Left lung (tissue), 4 donors: ENCODE measurements at regions not wholly inside any gene's neighbourhood (a gene's known extent, or its start where the extent isn't known, plus 50 kb on each side); places are given as distances from the start of the nearest gene placed in this dataset.

ENCODE experiments used
- ATAC-seq: fragments of 200-7000 bp; cut with Tn5 transposase; one replicate; pipeline ENCODE4 v1.9.1; 2020; ENCODE audit warnings: moderate library complexity
- DNase-seq, 4 donors: peaks; one replicate each; pipeline ENCODE4 v3.0.0-alpha.2; 2013 to 2020
- H3K27ac ChIP-seq, 2 donors: fragments of 200-600 bp; sonication (generic) in 1 of 2; one replicate each; pipeline versions ENCODE4 v1.5.0 to v1.8.0; 2020 to 2021
- H3K27me3 ChIP-seq, 2 donors: fragments of 200-600 bp; sonication (generic) in 1 of 2; one replicate each; pipeline versions ENCODE4 v1.5.0 to v1.8.0; 2020 to 2021
- H3K36me3 ChIP-seq, 2 donors: fragments of 200-600 bp; sonication (generic) in 1 of 2; one replicate each; pipeline versions ENCODE4 v1.5.0 to v1.8.0; 2020 to 2021
- H3K4me1 ChIP-seq, 2 donors: fragments of 200-600 bp; one replicate each; pipeline ENCODE4 v1.8.0; 2021
- H3K4me3 ChIP-seq, 2 donors: fragments of 200-600 bp; sonication (generic) in 1 of 2; one replicate each; pipeline versions ENCODE4 v1.5.0 to v1.8.0; 2020 to 2021; ENCODE audit warnings: mild to moderate bottlenecking in 1 of 2
- H3K9me3 ChIP-seq, 2 donors: fragments of 200-600 bp; sonication (generic) in 1 of 2; one replicate each; pipeline versions ENCODE4 v1.5.0 to v1.8.0; 2020 to 2021
- CTCF ChIP-seq, 2 donors: fragments of 200-600 bp; sonication (generic) in 1 of 2; IDR thresholded peaks; one replicate each; pipeline versions ENCODE4 v1.5.0 to v1.8.0; 2021; ENCODE audit warnings: antibody characterized with exemption in 2 of 2
- intact Hi-C, 2 donors: fragments of 100-400 bp; cut with DNase I; formaldehyde crosslinking; loops; one replicate each; pipeline versions ENCODE4 v1.11.2 to v1.14.2; 2022
- donor health status: DM: no; HTN: yes; CAD: no.
- donor health status: DM: no; HTN: no; CAD: no.

GRCh38 chr3:102089904-102090720 is 240.8 kb downstream of the NFKBIZ start:
- no peaks in the 10 kb centered on the region for H3K36me3 ChIP-seq
- no peaks in the 10 kb centered on the region for H3K4me1 ChIP-seq
- no peaks in the 10 kb centered on the region for H3K9me3 ChIP-seq
- H3K4me3 ChIP-seq = no peak overlapping the region
- DNase-seq (no peak), ATAC-seq (no peak)
- intact Hi-C loops = no loop called here
- H3K27me3 ChIP-seq = no peaks in the 10 kb centered on the region
- TF ChIP-seq CTCF (IDR thresholded peaks at IDR 0.05) = no peak
- no peak overlapping the region for H3K27ac ChIP-seq

DNA sequence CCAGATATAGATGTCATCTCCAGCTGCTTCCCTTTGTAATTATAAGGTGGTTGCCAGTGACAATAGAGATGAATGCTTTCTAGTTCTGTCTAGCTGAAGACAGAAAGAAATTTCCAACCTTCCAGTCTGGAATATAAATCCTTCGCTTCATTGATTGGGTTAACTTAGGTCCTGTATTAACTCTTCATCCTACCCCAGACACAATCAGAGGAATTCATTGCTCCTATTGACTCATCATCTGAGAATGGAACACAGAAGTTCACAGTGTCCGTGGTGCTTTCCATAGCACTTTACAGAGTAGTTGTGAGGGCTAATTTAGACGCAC is 241.4 kb downstream of the NFKBIZ start:
- Histone ChIP-seq H3K36me3 (no peaks in the 10 kb centered on the region), H3K4me3 (no peak overlapping the region), H3K9me3 (no peaks in the 10 kb centered on the region), H3K27ac (no peak overlapping the region), H3K4me1 (no peaks in the 10 kb centered on the region), H3K27me3 (no peaks in the 10 kb centered on the region)
- ATAC-seq = no peak
- TF ChIP-seq CTCF (IDR thresholded peaks at IDR 0.05) = no peak
- intact Hi-C loops = no loop called here
- DNase-seq = no peak

DNA sequence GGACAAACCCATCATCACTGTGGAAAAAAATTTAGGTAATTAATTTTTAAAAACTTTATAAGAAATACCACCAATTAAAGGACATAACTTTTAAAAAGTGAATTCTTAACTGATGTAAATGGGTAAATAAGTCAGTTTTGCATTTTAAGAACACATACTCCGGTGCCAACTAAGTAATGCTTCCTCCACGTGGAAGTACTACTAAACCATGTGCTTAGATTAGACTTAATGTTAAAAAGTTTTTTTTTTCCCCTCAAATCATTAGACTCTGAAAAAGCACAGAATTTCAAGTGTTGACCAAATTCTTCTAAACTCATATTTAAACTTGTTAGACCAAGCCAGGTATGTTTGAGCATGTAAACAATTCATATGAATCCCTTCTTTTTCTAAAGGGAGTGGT is 242.0 kb downstream of the NFKBIZ start:
- no peak for ATAC-seq
- no peak for TF ChIP-seq CTCF (IDR thresholded peaks at IDR 0.05)
- Histone ChIP-seq H3K9me3 (no peaks in the 10 kb centered on the region), H3K27ac (no peak overlapping the region), H3K4me1 (no peaks in the 10 kb centered on the region), H3K27me3 (no peaks in the 10 kb centered on the region), H3K4me3 (no peak overlapping the region), H3K36me3 (no peaks in the 10 kb centered on the region)
- intact Hi-C loops = no loop called here
- DNase-seq = no peak

DNA sequence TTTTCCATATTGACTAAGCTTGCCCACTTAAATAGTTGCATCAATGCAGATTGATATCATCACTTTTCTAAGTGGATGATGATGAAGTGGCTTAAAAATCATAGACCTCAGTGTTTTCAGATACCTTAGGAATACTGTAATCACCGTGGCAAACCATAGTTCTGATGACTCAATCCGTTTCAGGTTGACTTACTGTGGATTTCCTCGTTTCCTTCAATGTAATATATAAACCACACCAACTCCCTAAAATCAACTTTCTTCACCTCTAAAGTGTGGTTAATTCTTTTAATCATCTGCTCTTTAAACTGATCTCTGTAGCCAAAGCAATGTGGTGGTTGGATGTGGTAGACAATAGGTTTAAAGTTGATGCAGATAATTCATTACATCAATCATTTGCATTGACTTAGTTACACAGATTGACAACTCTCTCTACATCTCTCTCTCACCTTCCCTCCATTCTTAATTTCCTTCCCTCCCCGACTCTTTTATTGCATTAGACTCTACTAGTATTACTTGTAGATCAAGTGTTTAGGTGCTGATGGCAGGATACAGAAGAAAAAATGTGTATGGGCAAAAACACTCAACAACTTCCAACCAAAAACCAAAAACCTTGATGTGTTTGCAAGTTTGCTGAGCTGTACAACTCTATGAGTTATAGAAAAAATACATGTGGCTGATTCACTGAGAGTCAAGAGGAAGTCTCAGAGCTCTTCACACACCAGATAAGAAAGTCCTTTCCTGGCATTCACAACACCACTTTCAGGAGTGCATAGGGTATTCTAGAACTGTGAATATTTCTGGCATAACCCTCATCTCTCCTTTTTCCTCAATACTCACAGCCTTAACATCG is 243.5 kb downstream of the NFKBIZ start:
- Histone ChIP-seq H3K36me3 (no peaks in the 10 kb centered on the region), H3K9me3 (no peaks in the 10 kb centered on the region), H3K4me1 (no peaks in the 10 kb centered on the region), H3K27me3 (no peaks in the 10 kb centered on the region), H3K27ac (no peak overlapping the region), H3K4me3 (no peak overlapping the region)
- DNase-seq (no peak), ATAC-seq (peak; percentile 85)
- no peak for TF ChIP-seq CTCF (IDR thresholded peaks at IDR 0.05)
- intact Hi-C loops = no loop called here

DNA sequence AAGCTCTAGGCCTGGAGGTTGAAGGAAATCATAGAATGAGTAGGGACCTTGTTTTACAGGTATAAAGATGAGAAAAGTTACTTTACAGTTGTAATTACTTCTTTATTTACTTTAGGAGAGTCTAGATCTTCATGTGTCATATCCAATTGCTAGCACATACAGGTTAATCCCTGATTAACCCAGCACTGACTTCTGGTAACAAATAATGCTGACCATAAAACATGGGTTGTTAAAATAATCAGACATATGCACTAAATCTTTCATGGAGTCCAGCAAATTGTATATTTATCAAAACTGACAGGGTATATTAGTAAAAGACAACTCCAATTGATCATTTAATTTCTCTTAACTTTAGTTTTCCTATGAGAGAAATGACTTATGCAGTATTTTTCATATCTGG is 245.2 kb downstream of the NFKBIZ start:
- DNase-seq = no peak
- H3K4me1 ChIP-seq = no peaks in the 10 kb centered on the region
- intact Hi-C loops = no loop called here
- H3K4me3 ChIP-seq = no peak overlapping the region
- H3K27me3 ChIP-seq = no peaks in the 10 kb centered on the region
- no peaks in the 10 kb centered on the region for H3K36me3 ChIP-seq
- H3K9me3 ChIP-seq = no peaks in the 10 kb centered on the region
- no peak for TF ChIP-seq CTCF (IDR thresholded peaks at IDR 0.05)
- H3K27ac ChIP-seq = no peak overlapping the region
- ATAC-seq = no peak
